B cell (primary cell): ENCODE measurements at regions not wholly inside any gene's neighbourhood (a gene's known extent, or its start where the extent isn't known, plus 50 kb on each side); places are given as distances from the start of the nearest gene placed in this dataset.

ENCODE experiments used
- ATAC-seq: fragments of 200-7000 bp; cut with Tn5 transposase; one replicate; pipeline ENCODE4 v1.10.0; 2021; ENCODE audit warnings: low read depth, mild to moderate bottlenecking, moderate number of reproducible peaks, moderate library complexity
- CTCF ChIA-PET: fragments of 350-600 bp; sonication (Branson Sonifier 250); formaldehyde crosslinking; loops from one replicate; lab custom pipeline; 2021; ENCODE audit warnings: antibody characterized with exemption, inconsistent platforms; lab: Charles Lee
- POLR2A ChIA-PET: fragments of 350-600 bp; sonication (Branson Sonifier 250); formaldehyde crosslinking; loops from one replicate; lab custom pipeline; 2021; ENCODE audit warnings: antibody characterized with exemption; lab: Charles Lee
- DNase-seq: peaks from one replicate; pipeline ENCODE4 v3.0.0; 2013
- H2AFZ ChIP-seq: 2 replicates; pipeline ENCODE4 v1.6.1; 2012; ENCODE audit warnings: mild to moderate bottlenecking, low read depth, low read length; ENCODE audit not compliant: insufficient read depth, poor library complexity, severe bottlenecking
- H3K27ac ChIP-seq, 2 donors: 1 replicate in 1 of 2; 2 replicates in 1 of 2; pipeline ENCODE4 v1.5.1; 2012 to 2013; ENCODE audit warnings: low read length in 2 of 2, mild to moderate bottlenecking in 2 of 2, moderate library complexity in 1 of 2
- H3K27me3 ChIP-seq, 4 experiments: fragments of 200-600 bp in 1 of 4; sonication (generic) in 1 of 4; replicated peaks in 1 of 4; 1 replicate in 2 of 4; 2 replicates in 2 of 4; pipeline versions ENCODE4 v1.6.1 to v1.7.0; 2013 to 2016; ENCODE audit warnings: low read length in 3 of 4, mild to moderate bottlenecking in 2 of 4, mixed read lengths in 1 of 4, moderate library complexity in 1 of 4; ENCODE audit not compliant: insufficient read depth in 4 of 4, control insufficient read depth in 3 of 4; ENCODE audit errors: control extremely low read depth in 1 of 4
- H3K36me3 ChIP-seq, 2 experiments: replicated peaks in 1 of 2; 1 replicate in 1 of 2; 2 replicates in 1 of 2; pipeline versions ENCODE4 v1.6.1 to v1.7.1; 2013; ENCODE audit warnings: low read length in 1 of 2; ENCODE audit not compliant: insufficient read depth in 2 of 2, control insufficient read depth in 1 of 2; ENCODE audit errors: control extremely low read depth in 1 of 2, extremely low read depth in 1 of 2
- H3K4me1 ChIP-seq, 2 donors: fragments of 200-600 bp in 1 of 2; sonication (generic) in 1 of 2; 1 replicate in 1 of 2; 2 replicates in 1 of 2; pipeline versions ENCODE4 v1.5.1 to v1.6.1; 2013 to 2017; ENCODE audit warnings: low read length in 2 of 2; ENCODE audit not compliant: control insufficient read depth in 2 of 2, insufficient read depth in 2 of 2
- H3K4me2 ChIP-seq: replicated peaks from 2 replicates; pipeline ENCODE3; 2012; ENCODE audit warnings: mild to moderate bottlenecking, low read depth, low read length; ENCODE audit not compliant: poor library complexity, severe bottlenecking
- H3K4me3 ChIP-seq, 5 experiments: fragments of 200-600 bp in 1 of 5; sonication (generic) in 1 of 5; 1 replicate in 3 of 5; 2 replicates in 2 of 5; pipeline versions ENCODE4 v1.5.1 to v1.7.0; 2011 to 2016; ENCODE audit warnings: low read length in 4 of 5, mild to moderate bottlenecking in 4 of 5, low read depth in 2 of 5, control low read depth in 1 of 5, moderate library complexity in 1 of 5; ENCODE audit not compliant: insufficient read depth in 1 of 5; ENCODE audit errors: control extremely low read depth in 1 of 5, extremely low read depth in 1 of 5
- H3K79me2 ChIP-seq: fragments of 200-600 bp; sonication (generic); one replicate; pipeline ENCODE4 v1.6.0; 2016; ENCODE audit warnings: low read length; ENCODE audit not compliant: control insufficient read depth, insufficient read depth
- H3K9ac ChIP-seq: fragments of 200-600 bp; sonication (generic); 2 replicates; pipeline ENCODE4 v1.6.1; 2017; ENCODE audit warnings: mild to moderate bottlenecking, low read length, moderate library complexity
- H3K9me3 ChIP-seq, 3 donors: one replicate each; pipeline versions ENCODE4 v1.6.1 to v1.7.1; 2013; ENCODE audit warnings: low read length in 2 of 3; ENCODE audit not compliant: control insufficient read depth in 2 of 3, insufficient read depth in 1 of 3; ENCODE audit errors: control extremely low read depth in 1 of 3
- H4K20me1 ChIP-seq: 2 replicates; pipeline ENCODE4 v1.6.0; 2012; ENCODE audit warnings: mild to moderate bottlenecking, low read length; ENCODE audit not compliant: insufficient read depth, control insufficient read depth, poor library complexity, severe bottlenecking
- H3K27ac Mint-ChIP-seq: one replicate; pipeline ENCODE4 v1.8.0; 2021; ENCODE audit warnings: mixed read lengths
- H3K27me3 Mint-ChIP-seq: one replicate; pipeline ENCODE4 v1.8.0; 2021; ENCODE audit warnings: mixed read lengths
- H3K4me1 Mint-ChIP-seq: one replicate; pipeline ENCODE4 v1.8.0; 2021; ENCODE audit warnings: mixed read lengths
- H3K4me3 Mint-ChIP-seq: one replicate; pipeline ENCODE4 v1.8.0; 2021; ENCODE audit warnings: mixed read lengths
- H3K9me3 Mint-ChIP-seq: one replicate; pipeline ENCODE4 v1.8.0; 2022; ENCODE audit warnings: mixed read lengths; ENCODE audit not compliant: insufficient read depth
- EZH2 ChIP-seq: IDR thresholded peaks from 2 replicates; pipeline ENCODE4 v1.6.1; 2012; ENCODE audit warnings: borderline replicate concordance, low read depth, mild to moderate bottlenecking, moderate library complexity, low read length; ENCODE audit not compliant: insufficient read depth, poor library complexity, severe bottlenecking
- WGBS: methylation state at CpG from one replicate; pipeline ENCODE4 v1.1.5; 2013; ENCODE audit warnings: missing lambda C conversion rate; ENCODE audit not compliant: insufficient coverage; 5-methylcytosine and 5-hydroxymethylcytosine counted together
- intact Hi-C: fragments of 100-400 bp; cut with micrococcal nuclease; formaldehyde crosslinking; loops from one replicate; pipeline ENCODE4 v1.10.0; 2022
- TF ChIP-seq, protein P1 (sequence below): fragments of 200-600 bp; IDR thresholded peaks from one replicate; pipeline ENCODE4 v1.8.0; 2022; ENCODE audit warnings: antibody characterized with exemption, mild to moderate bottlenecking

DNA sequence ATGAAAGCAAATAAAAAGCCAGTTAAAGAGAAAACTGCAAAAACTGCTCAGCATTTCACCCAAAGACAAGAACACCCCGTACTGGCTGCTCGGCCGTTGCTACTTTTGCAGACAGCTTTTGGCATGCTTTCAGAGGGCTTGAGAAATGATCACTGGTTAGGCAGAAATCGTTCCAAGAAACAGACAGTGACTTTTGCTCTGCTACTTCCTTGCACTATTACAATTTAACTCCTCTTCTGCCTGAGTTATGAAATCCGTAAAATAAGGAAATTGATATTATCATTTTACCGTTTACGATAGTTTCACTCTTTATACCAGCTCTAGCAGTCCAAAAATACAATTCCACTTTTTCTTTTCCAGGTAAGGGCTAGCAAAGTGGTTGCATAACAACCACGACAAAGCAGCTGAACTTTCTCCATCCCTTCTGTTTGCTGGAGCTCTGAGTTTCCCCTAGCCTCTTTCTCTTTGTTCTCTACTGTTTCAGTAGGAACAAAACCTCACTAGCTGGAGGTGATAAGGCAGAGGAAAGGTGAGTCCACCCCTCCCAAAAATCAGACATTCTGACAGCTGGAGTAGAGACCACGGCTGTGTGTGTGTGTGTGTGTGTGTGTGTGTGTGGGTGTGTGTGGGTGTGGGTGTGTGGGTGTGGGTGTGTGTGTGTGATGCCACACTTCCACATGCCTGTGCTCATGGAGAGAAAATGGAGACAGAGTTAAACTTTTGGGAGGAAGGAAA, 191.8 kb upstream of the RREB1 start:
- intact Hi-C loops, result no loop called here
- ATAC-seq, result no peak
- Histone ChIP-seq H3K4me3 (peak overlapping the region in 4 of 5 experiments; percentile 25 to 36 (median 32)), H3K4me1 (peaks cover 5 to 7% of the 10 kb centered on the region in 2 donors), H3K4me2 (peak overlapping the region; percentile 55), H2AFZ (peak overlapping the region; percentile 55), H3K27ac (no peak overlapping the region), H3K9me3 (no peaks in the 10 kb centered on the region), H3K9ac (peak overlapping the region; percentile 31), H3K79me2 (no peaks in the 10 kb centered on the region), H4K20me1 (no peaks in the 10 kb centered on the region), H3K27me3 (no peaks in the 10 kb centered on the region), H3K36me3 (no peaks in the 10 kb centered on the region)
- ChIA-PET CTCF (interaction anchor here (0.5 to 1.4 kb wide), 2 partner anchors 12 to 328 kb away, joined by 3 to 7 read pairs; no protein-coding TSS in a partner anchor), POLR2A (interaction anchor here (0.5 kb wide), 1 partner anchor 170 kb away, joined by 3 read pairs; no protein-coding TSS in a partner anchor)
- Mint-ChIP-seq H3K4me1 (peaks cover 8% of the 10 kb centered on the region), H3K27ac (no peak overlapping the region), H3K9me3 (no peaks in the 10 kb centered on the region), H3K4me3 (peak overlapping the region; percentile 69), H3K27me3 (peaks cover 17% of the 10 kb centered on the region)
- no peak for DNase-seq
- TF ChIP-seq EZH2, result no peak
- TF ChIP-seq, protein P1, sequence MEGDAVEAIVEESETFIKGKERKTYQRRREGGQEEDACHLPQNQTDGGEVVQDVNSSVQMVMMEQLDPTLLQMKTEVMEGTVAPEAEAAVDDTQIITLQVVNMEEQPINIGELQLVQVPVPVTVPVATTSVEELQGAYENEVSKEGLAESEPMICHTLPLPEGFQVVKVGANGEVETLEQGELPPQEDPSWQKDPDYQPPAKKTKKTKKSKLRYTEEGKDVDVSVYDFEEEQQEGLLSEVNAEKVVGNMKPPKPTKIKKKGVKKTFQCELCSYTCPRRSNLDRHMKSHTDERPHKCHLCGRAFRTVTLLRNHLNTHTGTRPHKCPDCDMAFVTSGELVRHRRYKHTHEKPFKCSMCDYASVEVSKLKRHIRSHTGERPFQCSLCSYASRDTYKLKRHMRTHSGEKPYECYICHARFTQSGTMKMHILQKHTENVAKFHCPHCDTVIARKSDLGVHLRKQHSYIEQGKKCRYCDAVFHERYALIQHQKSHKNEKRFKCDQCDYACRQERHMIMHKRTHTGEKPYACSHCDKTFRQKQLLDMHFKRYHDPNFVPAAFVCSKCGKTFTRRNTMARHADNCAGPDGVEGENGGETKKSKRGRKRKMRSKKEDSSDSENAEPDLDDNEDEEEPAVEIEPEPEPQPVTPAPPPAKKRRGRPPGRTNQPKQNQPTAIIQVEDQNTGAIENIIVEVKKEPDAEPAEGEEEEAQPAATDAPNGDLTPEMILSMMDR, result no peak
- WGBS, result 22% methylated on average over 4 of the region's 9 CpGs

DNA sequence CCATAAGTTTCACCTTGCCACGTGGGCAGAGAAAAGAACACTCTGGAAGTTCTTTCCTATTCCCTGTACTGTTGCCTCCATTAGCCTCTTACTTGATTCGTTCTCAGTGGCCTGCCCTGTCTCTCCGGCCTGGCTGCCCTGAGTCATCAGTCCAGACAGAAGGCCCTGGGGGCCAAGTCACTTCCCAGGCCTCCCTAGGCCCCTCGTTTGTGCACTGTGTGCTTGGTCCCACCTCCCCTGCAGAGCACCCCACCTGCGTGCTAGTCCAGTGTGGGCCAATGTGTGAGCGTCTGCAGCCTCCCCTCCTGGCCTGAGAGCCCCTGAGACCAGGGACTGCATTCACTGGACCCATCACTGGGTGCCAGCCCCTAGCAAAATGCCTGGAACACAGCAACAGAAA, 191.2 kb upstream of the RREB1 start:
- H3K4me2 ChIP-seq, result no peak overlapping the region
- peaks cover 5 to 7% of the 10 kb centered on the region in 2 donors for H3K4me1 ChIP-seq
- no peaks in the 10 kb centered on the region for H3K27me3 ChIP-seq
- no peaks in the 10 kb centered on the region for H3K79me2 ChIP-seq
- no peaks in the 10 kb centered on the region for H3K36me3 ChIP-seq
- H3K9me3 Mint-ChIP-seq, result no peaks in the 10 kb centered on the region
- H3K9me3 ChIP-seq, result no peaks in the 10 kb centered on the region
- WGBS, result 90% methylated on average over 6 of the region's 6 CpGs
- TF ChIP-seq EZH2, result no peak
- TF ChIP-seq, protein P1, result no peak
- H3K27me3 Mint-ChIP-seq, result peaks cover 16% of the 10 kb centered on the region
- ChIA-PET CTCF (no interaction called here), POLR2A (interaction anchor here (0.5 kb wide), 1 partner anchor 170 kb away, joined by 3 read pairs; no protein-coding TSS in a partner anchor)
- no peak overlapping the region for H3K27ac Mint-ChIP-seq
- H3K4me3 ChIP-seq, result no peak overlapping the region
- no peak overlapping the region for H3K9ac ChIP-seq
- no peaks in the 10 kb centered on the region for H4K20me1 ChIP-seq
- no peak overlapping the region for H3K27ac ChIP-seq
- no peak overlapping the region for H2AFZ ChIP-seq
- peaks cover 8% of the 10 kb centered on the region for H3K4me1 Mint-ChIP-seq
- no peak overlapping the region for H3K4me3 Mint-ChIP-seq
- intact Hi-C loops, result no loop called here
- no peak for ATAC-seq
- no peak for DNase-seq
